ENCODE measurements at regions not wholly inside any gene's neighbourhood (a gene's known extent, or its start where the extent isn't known, plus 50 kb on each side); places are given as distances from the start of the nearest gene placed in this dataset.

DNA sequence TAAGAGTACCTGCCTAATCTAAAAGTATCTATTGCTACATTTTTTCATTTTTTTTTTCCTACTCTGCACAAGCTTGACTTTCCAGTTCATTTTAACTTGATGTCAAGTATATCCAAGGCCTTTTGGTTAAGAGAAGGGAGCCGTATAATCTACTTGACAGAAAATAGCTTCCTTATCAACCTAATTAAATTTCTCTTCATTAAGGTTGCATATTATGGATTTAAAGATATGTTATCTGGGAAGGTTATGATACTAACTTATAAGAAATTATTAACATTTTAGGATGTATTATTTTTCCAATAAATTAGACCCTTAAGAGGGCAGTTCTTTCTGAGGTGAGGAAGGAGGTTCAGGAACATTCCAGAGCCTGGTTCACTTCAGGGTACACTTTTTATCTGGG lies 83.1 kb upstream of the SGIP1 start:
- H3K27me3 ChIP-seq: no peaks in the 10 kb centered on the region
- H3K4me3 ChIP-seq: no peak overlapping the region
- H3K4me1 ChIP-seq: peaks cover 12% of the 10 kb centered on the region
- TF ChIP-seq CTCF (IDR thresholded peaks at IDR 0.05): no peak
- no peak overlapping the region for H3K27ac ChIP-seq
- intact Hi-C loops (cut with DNase I): no loop called here
- ATAC-seq: no peak
- no peaks in the 10 kb centered on the region for H3K9me3 ChIP-seq
- H3K36me3 ChIP-seq: no peaks in the 10 kb centered on the region
- no peak for DNase-seq

DNA sequence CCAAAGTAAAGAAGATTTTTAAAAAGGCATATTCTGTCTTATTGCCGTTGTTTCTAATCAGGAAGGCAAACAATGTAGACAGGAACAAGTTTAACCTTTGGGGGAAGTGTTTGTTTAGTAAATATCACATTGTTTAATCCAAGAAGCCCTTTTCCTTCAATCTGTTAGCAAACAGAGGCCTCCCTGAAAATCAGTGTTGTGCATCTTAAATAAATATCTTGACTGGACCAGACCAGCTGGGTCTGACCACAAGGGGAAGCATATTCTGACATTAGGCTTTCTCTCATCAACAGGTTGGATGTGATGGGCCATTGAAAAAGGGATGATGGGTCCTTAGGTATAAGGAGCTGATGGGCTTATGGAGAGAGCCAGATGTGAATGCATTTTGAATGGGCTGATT lies 81.8 kb upstream of the SGIP1 start:
- no peak for ATAC-seq
- no peak for DNase-seq
- Histone ChIP-seq H3K27ac (no peak overlapping the region), H3K9me3 (no peaks in the 10 kb centered on the region), H3K36me3 (no peaks in the 10 kb centered on the region), H3K4me3 (no peak overlapping the region), H3K4me1 (peaks cover 9% of the 10 kb centered on the region), H3K27me3 (no peaks in the 10 kb centered on the region)
- TF ChIP-seq CTCF (IDR thresholded peaks at IDR 0.05): no peak
- intact Hi-C loops (cut with DNase I): no loop called here

DNA sequence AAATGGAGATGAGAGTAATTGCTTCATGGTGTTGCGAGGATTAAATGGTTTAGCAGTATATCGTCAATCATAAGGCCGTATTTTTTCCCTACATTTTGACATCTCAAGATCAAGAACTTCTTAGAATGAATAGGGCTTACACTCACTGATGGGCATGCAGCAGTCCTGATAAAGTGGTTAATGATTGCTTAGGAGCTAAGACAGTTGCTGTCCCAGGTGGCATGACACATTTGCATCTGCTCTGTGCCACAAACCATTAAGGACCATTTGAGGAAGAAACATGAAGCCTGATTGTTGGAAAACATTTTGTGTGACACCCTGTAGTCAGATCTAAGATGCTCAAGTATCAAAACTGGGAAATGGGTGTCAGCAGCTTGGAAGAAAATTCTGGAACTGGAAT lies 81.0 kb upstream of the SGIP1 start:
- intact Hi-C loops (cut with DNase I): no loop called here
- H3K4me1 ChIP-seq: peaks cover 9% of the 10 kb centered on the region
- DNase-seq (no peak), ATAC-seq (no peak)
- TF ChIP-seq CTCF (IDR thresholded peaks at IDR 0.05): no peak
- H3K36me3 ChIP-seq: no peaks in the 10 kb centered on the region
- H3K27ac ChIP-seq: no peak overlapping the region
- H3K9me3 ChIP-seq: no peaks in the 10 kb centered on the region
- H3K4me3 ChIP-seq: no peak overlapping the region
- no peaks in the 10 kb centered on the region for H3K27me3 ChIP-seq

DNA sequence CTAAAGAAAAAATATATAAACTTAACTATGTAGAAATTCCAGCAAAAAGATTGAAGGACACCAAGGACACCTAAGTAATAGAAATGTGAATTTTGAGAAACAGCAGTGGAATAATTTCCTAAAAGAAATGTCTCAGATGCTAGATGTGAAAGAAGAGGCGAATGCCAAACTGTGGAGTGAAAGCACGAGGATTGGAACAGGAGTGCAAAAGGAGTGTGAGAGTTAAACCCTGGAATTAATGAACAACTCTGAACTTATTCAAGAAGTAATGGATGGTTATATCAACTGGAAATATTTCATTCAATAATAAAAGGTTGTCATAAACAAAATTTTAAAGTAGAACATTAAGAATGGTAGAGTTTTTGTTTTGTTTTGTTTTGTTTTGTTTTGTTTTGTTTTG lies 78.5 kb upstream of the SGIP1 start:
- no peaks in the 10 kb centered on the region for H3K27me3 ChIP-seq
- DNase-seq (no peak), ATAC-seq (no peak)
- peaks cover 4% of the 10 kb centered on the region for H3K9me3 ChIP-seq
- H3K36me3 ChIP-seq: no peaks in the 10 kb centered on the region
- peaks cover 7% of the 10 kb centered on the region for H3K4me1 ChIP-seq
- TF ChIP-seq CTCF (IDR thresholded peaks at IDR 0.05): no peak
- H3K4me3 ChIP-seq: no peak overlapping the region
- no peak overlapping the region for H3K27ac ChIP-seq
- intact Hi-C loops (cut with DNase I): no loop called here

GRCh38 chr1:66460776-66461175 lies 73.2 kb upstream of the SGIP1 start:
- DNase-seq (no peak), ATAC-seq (no peak)
- Histone ChIP-seq H3K4me1 (no peaks in the 10 kb centered on the region), H3K27ac (no peak overlapping the region), H3K27me3 (no peaks in the 10 kb centered on the region), H3K4me3 (no peak overlapping the region), H3K9me3 (peaks cover 4% of the 10 kb centered on the region), H3K36me3 (no peaks in the 10 kb centered on the region)
- intact Hi-C loops (cut with DNase I): no loop called here
- no peak for TF ChIP-seq CTCF (IDR thresholded peaks at IDR 0.05)

DNA sequence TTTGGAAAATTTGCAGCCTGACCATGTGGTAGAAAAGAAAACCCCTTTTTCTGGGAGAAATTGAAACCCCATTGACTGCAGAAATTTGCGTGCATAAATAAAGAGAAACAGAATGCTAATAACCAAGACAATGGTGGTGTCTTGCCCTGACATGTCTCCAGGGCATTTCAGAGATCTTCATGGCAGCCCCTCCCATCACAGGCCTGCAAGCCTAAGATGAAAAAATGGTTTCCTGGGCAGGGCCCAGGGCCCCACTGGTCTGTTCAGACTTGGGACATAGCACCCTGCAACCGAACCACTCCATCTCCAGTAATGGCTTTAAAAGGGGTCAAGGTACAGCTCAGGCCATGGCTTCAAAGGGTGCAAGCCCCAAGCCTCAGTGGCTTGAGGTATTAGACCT lies 71.6 kb upstream of the SGIP1 start:
- H3K27me3 ChIP-seq: no peaks in the 10 kb centered on the region
- peaks cover 4% of the 10 kb centered on the region for H3K9me3 ChIP-seq
- H3K4me3 ChIP-seq: no peak overlapping the region
- H3K36me3 ChIP-seq: no peaks in the 10 kb centered on the region
- TF ChIP-seq CTCF (IDR thresholded peaks at IDR 0.05): no peak
- intact Hi-C loops (cut with DNase I): no loop called here
- no peak overlapping the region for H3K27ac ChIP-seq
- no peak for DNase-seq
- ATAC-seq: no peak
- no peaks in the 10 kb centered on the region for H3K4me1 ChIP-seq

All from upper lobe of right lung (tissue), 1 donor.